ENCODE measurements at regions not wholly inside any gene's neighbourhood (a gene's known extent, or its start where the extent isn't known, plus 50 kb on each side); places are given as distances from the start of the nearest gene placed in this dataset.

DNA sequence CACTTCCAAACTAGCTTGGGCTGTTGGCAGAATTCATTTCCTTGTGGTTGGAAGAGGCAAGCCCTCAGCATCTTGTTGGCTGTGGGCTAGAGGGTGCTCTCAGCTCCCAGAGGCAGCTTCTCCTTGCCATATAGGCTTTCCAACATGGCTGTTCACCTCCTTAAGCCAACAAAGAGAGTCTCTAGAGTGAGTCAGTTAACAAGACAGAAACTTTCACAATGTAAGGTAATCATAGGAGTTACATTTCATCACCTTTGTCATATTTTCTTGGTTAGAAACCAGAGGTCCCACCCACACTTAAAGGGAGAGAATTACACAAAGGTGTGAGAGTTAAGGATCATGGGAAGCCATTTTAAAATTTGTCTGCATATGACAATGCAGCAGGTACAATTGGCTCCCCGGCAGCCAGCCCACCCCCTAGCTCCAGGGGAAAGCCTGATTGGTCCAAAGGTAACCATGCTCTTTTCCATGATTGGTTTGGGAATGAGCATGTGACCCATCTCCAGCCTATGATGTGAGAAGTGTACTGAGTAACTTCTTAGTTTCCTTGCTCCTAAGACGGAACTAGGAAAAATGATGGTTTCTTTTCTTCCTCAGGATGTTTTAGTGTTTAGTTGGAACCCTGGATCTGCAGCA lies 109.8 kb upstream of the MSX2 start:
- H3K4me3 ChIP-seq (ENCODE audit: extremely low read depth in 1 of 4, insufficient read depth in 2 of 4, low read depth in 3 of 4, low read length in 4 of 4), result no peak overlapping the region
- H3K27me3 ChIP-seq (replicated peaks in 1 of 4; ENCODE audit: control insufficient read depth in 3 of 4, extremely low read depth in 1 of 4, insufficient read depth in 3 of 4, low read length in 3 of 4), result no peaks in the 10 kb centered on the region; a peak in 1 of 7 replicates
- H3K14ac ChIP-seq (ENCODE audit: insufficient read length), result no peak overlapping the region
- H2BK120ac ChIP-seq (replicated peaks; ENCODE audit: low read depth, low read length), result no peak overlapping the region
- H3K27ac ChIP-seq (ENCODE audit: low read depth, low read length), result no peak overlapping the region
- H3K9me3 ChIP-seq (ENCODE audit: insufficient read depth in 2 of 2, low read depth in 1 of 2, low read length in 1 of 2), result 0 out of 4 replicates have a peak, but pooled peaks cover 0 to 7% of the 10 kb centered on the region in 2 experiments
- H3K79me1 ChIP-seq (ENCODE audit: low read depth, low read length), result no peaks in the 10 kb centered on the region
- no peaks in the 10 kb centered on the region; the same call in 1 of the 2 replicates for H3K23me2 ChIP-seq (ENCODE audit: low read depth, low read length)
- ChIA-PET CTCF (ENCODE audit: partially characterized antibody) (interaction anchor here (0.9 to 1.7 kb wide), 2 partner anchors 151 to 195 kb away, joined by 3 to 5 read pairs; no protein-coding TSS in a partner anchor), POLR2A (ENCODE audit: partially characterized antibody) (no interaction called here)
- DNase-seq (ENCODE audit: low read depth in 1 of 2, low spot score in 2 of 2), result no peak
- H4K5ac ChIP-seq (ENCODE audit: insufficient read length, low read depth, low read length), result no peak overlapping the region
- no peaks in the 10 kb centered on the region for H3K79me2 ChIP-seq (ENCODE audit: control insufficient read depth in 1 of 2, insufficient read depth in 2 of 2, low read length in 2 of 2)
- FAIRE-seq, result no peak
- H2BK5ac ChIP-seq (ENCODE audit: low read depth, low read length), result no peak overlapping the region
- H3K23ac ChIP-seq (ENCODE audit: insufficient read length), result no peak overlapping the region
- H3K4me2 ChIP-seq (ENCODE audit: insufficient read depth in 1 of 2, low read depth in 2 of 2, low read length in 2 of 2), result no peak overlapping the region
- H2BK20ac ChIP-seq (ENCODE audit: low read length), result no peak overlapping the region
- no peak overlapping the region for H2BK12ac ChIP-seq (ENCODE audit: low read depth, low read length)
- H4K91ac ChIP-seq (replicated peaks; ENCODE audit: insufficient read length, low read length), result no peak overlapping the region
- no peak overlapping the region for H3K18ac ChIP-seq (ENCODE audit: extremely low read depth, low read length)
- no peaks in the 10 kb centered on the region for H3K36me3 ChIP-seq (ENCODE audit: control insufficient read depth in 2 of 4, insufficient read depth in 4 of 4, low read length in 3 of 4)
- H4K20me1 ChIP-seq (replicated peaks in 1 of 2; ENCODE audit: control insufficient read depth in 1 of 2, insufficient read depth in 2 of 2, low read length in 2 of 2), result no peaks in the 10 kb centered on the region
- TF ChIP-seq EGR1 (IDR thresholded peaks at IDR 0.05; ENCODE audit: borderline replicate concordance, low read depth, low read length) (no peak), SIX5 (IDR thresholded peaks at IDR 0.05; ENCODE audit: low read depth, low read length) (no peak), RBBP5 (IDR thresholded peaks at IDR 0.05; ENCODE audit: borderline replicate concordance, low read depth, low read length) (no peak), TAF1 (IDR thresholded peaks at IDR 0.05; ENCODE audit: low read depth, low read length) (no peak), CBX5 (IDR thresholded peaks at IDR 0.05; ENCODE audit: low read depth, low read length) (no peak), GABPA (IDR thresholded peaks at IDR 0.05; ENCODE audit: borderline replicate concordance, insufficient read depth, low read length) (no peak), RNF2 (IDR thresholded peaks at IDR 0.05; ENCODE audit: borderline replicate concordance, low read depth, low read length, missing control alignments, poor library complexity, severe bottlenecking) (no peak), RXRA (IDR thresholded peaks at IDR 0.05; ENCODE audit: insufficient read depth, low read depth, low read length) (no peak)
- no peak overlapping the region for H3K4ac ChIP-seq (replicated peaks; ENCODE audit: insufficient read length, low read depth, low read length)
- H3K4me1 ChIP-seq (replicated peaks in 1 of 4; ENCODE audit: control insufficient read depth in 3 of 4, insufficient read depth in 4 of 4, low read length in 3 of 4), result no peaks in the 10 kb centered on the region
- H4K8ac ChIP-seq (ENCODE audit: extremely low read depth, insufficient read depth, low read length), result no peak overlapping the region
- no peak overlapping the region for H3K9ac ChIP-seq (replicated peaks in 1 of 4; ENCODE audit: extremely low read depth in 1 of 4, low read depth in 3 of 4, low read length in 3 of 4)
- no peak overlapping the region for H2AK5ac ChIP-seq (ENCODE audit: low read depth, low read length)
- H3K56ac ChIP-seq (replicated peaks; ENCODE audit: insufficient read length, low read depth, low read length), result no peak overlapping the region
- 85% methylated on average over 2 of the region's 2 CpGs; no CpG with 5 or more reads in 1 of the 2 experiments for WGBS, 2 experiments (ENCODE audit: extremely low coverage in 1 of 2, insufficient coverage in 1 of 2, insufficient read length in 1 of 2, insufficient replicate concordance in 2 of 2, low coverage in 1 of 2, low lambda C conversion rate in 2 of 2, missing lambda C conversion rate in 1 of 2)
- H2AFZ ChIP-seq (ENCODE audit: low read length), result no peak overlapping the region
- H2BK15ac ChIP-seq (ENCODE audit: low read length), result no peak overlapping the region
